ENCODE measurements at regions not wholly inside any gene's neighbourhood (a gene's known extent, or its start where the extent isn't known, plus 50 kb on each side); places are given as distances from the start of the nearest gene placed in this dataset.

- no peak for TF ChIP-seq CTCF (IDR thresholded peaks at IDR 0.05; ENCODE audit: low read depth, low read length)
- no peak for TF ChIP-seq EZH2phosphoT487 (IDR thresholded peaks at IDR 0.05; ENCODE audit: low read depth)
Observed at GRCh38 chr13:64643066-64643465, 2587.1 kb downstream of the PCDH9 start.
